NCI-H1694 (cell line): ENCODE measurements at regions not wholly inside any gene's neighbourhood (a gene's known extent, or its start where the extent isn't known, plus 50 kb on each side); places are given as distances from the start of the nearest gene placed in this dataset.

ENCODE experiments used
- DNase-seq: peaks from one replicate; lab custom pipeline; 2025; lab: John Stamatoyannopoulos, UW

GRCh38 chr3:67791620-67792019, 137.2 kb upstream of the SUCLG2 start:
- no peak for DNase-seq

GRCh38 chr3:67790043-67790442, 135.6 kb upstream of the SUCLG2 start:
- peak; percentile 4 for DNase-seq

GRCh38 chr3:67788396-67788795, 134.0 kb upstream of the SUCLG2 start:
- no peak for DNase-seq

- no peak for DNase-seq
Observed at GRCh38 chr3:67783281-67784250, 129.2 kb upstream of the SUCLG2 start.

GRCh38 chr3:67781871-67782270, 127.5 kb upstream of the SUCLG2 start:
- DNase-seq, result no peak

GRCh38 chr3:67781218-67781617, 126.8 kb upstream of the SUCLG2 start:
- DNase-seq, result no peak

GRCh38 chr3:67774676-67775075, 120.3 kb upstream of the SUCLG2 start:
- no peak for DNase-seq

- DNase-seq, result no peak
Observed at GRCh38 chr3:67765575-67765974, 111.2 kb upstream of the SUCLG2 start.

GRCh38 chr3:67745296-67745695, 90.9 kb upstream of the SUCLG2 start:
- no peak for DNase-seq

- no peak for DNase-seq
Observed at GRCh38 chr3:67744699-67745098, 90.3 kb upstream of the SUCLG2 start.

- no peak for DNase-seq
Observed at GRCh38 chr3:67739851-67740250, 85.4 kb upstream of the SUCLG2 start.

- DNase-seq, result no peak
Observed at GRCh38 chr3:67737906-67738865, 83.8 kb upstream of the SUCLG2 start.

GRCh38 chr3:67737140-67737539, 82.7 kb upstream of the SUCLG2 start:
- DNase-seq, result no peak

GRCh38 chr3:67733269-67733950, 79.0 kb upstream of the SUCLG2 start:
- DNase-seq, result no peak

- no peak for DNase-seq
Observed at GRCh38 chr3:67724434-67724833, 70.0 kb upstream of the SUCLG2 start.

GRCh38 chr3:67723863-67724262, 69.5 kb upstream of the SUCLG2 start:
- no peak for DNase-seq

- no peak for DNase-seq
Observed at GRCh38 chr3:67719333-67719732, 64.9 kb upstream of the SUCLG2 start.

- DNase-seq, result no peak
Observed at GRCh38 chr3:67715971-67716370, 61.6 kb upstream of the SUCLG2 start.

- DNase-seq, result no peak
Observed at GRCh38 chr3:67713764-67714469, 59.5 kb upstream of the SUCLG2 start.

GRCh38 chr3:67712259-67712658, 57.8 kb upstream of the SUCLG2 start:
- no peak for DNase-seq

- DNase-seq, result no peak
Observed at GRCh38 chr3:67710396-67710795, 56.0 kb upstream of the SUCLG2 start.
